Femur (tissue), 1 donor: ENCODE measurements at regions not wholly inside any gene's neighbourhood (a gene's known extent, or its start where the extent isn't known, plus 50 kb on each side); places are given as distances from the start of the nearest gene placed in this dataset.
"Not testable (repeated sequence)": the region's sequence is repeated elsewhere in the genome, so short reads cannot be mapped to it uniquely, and the experiment has no call there.

Experiments
- DNase-seq: peaks from one replicate; pipeline ENCODE4 v3.0.0-alpha.2; 2017

GRCh38 chr5:155786108-155786507, 540.9 kb upstream of the SGCD start:
- no peak for DNase-seq

DNA sequence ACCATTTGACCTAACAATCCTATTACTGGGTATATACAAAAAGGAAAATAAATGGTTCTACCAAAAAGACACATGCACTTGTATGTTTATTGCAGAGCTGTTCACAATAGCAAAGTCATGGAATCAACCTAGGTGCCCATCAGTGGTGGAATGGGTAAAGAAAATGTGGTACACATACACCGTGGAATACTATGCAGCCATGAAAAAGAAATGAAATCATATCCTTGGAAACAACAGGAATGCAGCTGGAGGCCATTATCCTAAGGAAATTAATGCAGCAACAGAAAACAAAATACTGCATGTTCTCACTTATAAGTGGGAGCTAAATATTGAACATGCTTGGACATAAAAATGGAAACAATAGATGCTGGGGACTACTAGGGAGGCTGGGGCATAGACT, 534.1 kb upstream of the SGCD start:
- DNase-seq, result no peak

DNA sequence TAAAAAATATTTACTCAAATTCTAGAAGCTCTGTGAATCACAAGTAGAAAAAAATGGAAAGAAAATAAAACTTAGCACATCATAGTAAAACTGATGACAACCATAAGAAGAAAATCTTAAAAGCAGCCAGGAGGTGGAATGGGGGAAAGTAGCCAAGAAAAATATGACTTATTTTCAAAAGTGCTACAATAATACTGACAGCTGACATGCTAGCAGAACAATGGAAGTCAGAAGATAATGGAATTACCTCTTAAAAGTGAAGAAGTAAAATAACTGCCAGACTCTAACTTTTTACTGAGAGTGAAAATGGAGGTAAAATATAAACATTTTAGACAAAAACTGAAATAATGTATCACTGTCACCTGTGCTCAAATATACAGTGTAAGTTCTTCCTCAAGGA, 532.2 kb upstream of the SGCD start:
- no peak for DNase-seq

GRCh38 chr5:155799308-155799707, 527.7 kb upstream of the SGCD start:
- DNase-seq, result no peak

DNA sequence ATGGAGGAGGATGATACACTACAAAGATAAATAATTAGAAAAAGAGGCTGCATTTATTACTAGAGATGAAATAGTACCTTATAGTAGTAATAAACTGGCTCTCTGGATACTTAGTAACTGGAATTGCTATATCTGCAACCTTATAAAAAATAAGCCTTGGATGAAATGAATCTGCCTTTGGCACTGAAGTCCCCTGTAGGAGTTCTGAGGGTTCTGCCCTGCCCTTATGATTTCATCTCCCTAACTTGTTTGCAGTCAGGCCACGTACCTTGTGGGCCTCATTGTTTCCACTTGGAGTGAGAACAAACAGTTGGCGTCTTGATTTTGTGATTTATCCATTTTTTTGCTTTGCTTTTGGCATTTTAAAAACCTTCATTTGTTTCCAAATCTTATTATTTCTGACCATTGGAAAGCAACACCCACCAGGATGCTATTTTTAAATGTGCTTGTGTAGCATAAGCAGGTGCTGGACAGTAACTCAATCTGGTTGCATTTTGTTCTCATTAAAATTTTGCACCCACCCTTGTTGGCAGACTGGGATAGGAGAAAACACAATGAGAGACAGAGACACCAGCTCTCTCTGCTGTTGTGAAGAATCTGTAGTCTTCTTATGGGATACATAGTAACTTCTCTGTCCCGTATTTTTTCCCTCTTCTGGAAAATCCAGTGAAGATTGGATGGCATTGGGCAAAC, 518.9 kb upstream of the SGCD start:
- DNase-seq, result no peak

- DNase-seq, result no peak
These were observed 511.7 kb upstream of the SGCD start for GRCh38 chr5:155815248-155815647.

DNA sequence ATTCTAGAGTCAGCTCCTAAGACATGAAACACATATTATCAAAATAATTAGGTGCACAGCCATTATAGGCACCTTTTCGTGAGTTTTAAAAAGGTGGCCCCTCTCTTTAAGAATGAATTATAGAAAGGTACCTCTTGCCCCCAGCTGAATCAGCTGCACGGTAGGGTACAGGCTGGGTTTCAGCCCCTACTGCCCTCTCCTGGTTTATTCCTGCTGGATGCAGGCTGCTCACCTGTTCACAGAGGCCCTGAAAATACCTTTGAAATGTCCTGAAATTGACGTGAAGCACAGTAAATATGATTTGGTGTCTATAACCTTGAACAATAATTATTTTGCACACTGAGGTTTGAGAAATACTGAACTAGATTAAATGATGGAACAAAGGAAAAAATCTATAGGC, 504.8 kb upstream of the SGCD start:
- no peak for DNase-seq

DNA sequence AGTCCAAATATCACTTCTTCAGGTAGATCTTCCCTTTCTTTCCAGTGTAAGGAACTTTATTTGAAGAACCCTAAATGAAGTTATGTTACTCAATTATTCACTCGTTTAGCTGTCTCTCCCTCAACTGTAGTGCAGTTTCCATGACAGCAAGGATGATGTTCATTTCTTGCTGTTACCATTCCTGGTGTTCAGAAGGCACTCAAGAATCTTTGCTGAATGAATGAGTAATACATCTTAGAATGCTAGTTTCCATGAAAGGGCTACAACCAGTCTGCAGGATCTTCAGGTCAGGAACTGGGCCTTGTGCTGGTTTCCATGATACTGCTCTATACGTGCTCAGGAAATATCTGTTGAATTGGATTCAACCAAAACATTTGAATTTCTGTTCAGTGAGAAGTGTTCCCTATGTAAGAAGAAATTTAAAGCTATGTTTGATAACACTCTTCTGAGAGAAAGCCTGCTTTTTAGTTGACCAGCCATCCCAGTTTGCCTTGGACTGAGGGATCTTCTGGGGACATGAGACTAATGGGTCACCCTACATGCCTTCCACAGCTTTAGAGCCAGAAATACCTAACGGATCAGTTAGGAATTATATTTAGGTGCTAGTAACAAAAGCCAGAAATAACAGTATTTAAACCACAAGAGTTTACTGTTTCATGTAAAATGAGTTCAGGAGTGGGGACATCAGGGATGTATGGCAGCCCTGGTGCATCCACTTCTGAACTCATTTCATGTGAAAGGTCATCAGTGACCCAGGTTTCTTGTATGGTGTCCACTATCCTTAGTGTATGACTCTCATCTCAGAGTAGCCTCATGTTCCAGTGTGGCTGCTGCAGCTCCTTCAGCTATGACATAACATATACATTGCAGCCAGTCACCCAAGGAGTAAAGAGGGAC, 500.1 kb upstream of the SGCD start:
- DNase-seq, result no peak

GRCh38 chr5:155827508-155827815, 499.5 kb upstream of the SGCD start:
- not testable (repeated sequence) for DNase-seq

GRCh38 chr5:155827949-155828348, 499.0 kb upstream of the SGCD start:
- DNase-seq, result no peak

DNA sequence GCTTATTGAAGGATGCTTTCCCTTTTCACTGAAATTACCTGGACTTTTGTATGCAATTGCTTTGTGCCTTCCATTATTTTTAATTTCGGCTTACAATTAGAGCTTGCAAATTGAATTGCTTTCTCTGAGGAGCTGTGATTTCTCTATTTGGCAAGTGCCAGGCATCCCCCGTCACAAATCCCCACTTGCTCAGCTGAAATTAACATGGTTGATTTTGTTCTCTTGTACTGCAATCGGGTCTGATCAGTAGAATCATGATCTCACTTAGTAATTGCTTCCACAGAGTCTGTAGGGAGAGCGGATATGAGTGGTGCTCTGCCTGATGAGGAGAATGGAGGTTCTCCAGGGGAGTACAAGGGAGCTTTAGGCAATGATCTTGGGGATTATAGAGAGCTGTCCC, 495.5 kb upstream of the SGCD start:
- no peak for DNase-seq

GRCh38 chr5:155833287-155833686, 493.7 kb upstream of the SGCD start:
- DNase-seq, result no peak

DNA sequence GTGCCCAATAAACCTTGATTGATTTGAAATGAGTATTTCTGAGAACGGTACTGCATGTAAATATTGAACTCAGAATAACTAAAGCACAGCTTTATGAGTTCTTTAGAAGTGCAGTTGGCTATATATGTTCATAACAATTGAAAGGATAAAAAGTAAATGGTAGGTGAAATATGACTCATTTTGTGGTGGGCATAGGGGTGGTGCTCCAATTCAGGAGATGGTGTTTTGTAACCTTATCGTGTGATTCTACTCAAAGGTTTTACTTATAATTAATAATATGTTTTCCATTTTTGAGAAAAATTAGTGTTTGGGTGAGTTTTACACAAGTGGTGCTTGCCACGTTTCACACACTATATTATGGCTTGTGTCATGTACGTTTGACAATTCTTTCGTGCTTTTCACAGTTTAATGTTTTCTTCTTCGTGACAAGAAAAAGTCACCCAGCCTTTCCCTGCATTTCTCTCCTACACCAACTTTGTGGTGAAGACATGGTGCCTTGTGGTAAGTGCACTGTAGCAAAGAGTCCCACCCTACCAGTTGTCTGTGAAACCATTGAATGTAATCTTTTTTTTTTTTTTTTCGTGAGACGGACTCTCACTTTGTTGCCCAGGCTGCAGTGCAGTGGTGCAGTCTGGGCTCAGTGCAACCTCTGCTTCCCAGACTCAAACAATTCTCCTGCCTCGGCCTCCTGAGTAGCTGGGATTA, 492.5 kb upstream of the SGCD start:
- no peak for DNase-seq

DNA sequence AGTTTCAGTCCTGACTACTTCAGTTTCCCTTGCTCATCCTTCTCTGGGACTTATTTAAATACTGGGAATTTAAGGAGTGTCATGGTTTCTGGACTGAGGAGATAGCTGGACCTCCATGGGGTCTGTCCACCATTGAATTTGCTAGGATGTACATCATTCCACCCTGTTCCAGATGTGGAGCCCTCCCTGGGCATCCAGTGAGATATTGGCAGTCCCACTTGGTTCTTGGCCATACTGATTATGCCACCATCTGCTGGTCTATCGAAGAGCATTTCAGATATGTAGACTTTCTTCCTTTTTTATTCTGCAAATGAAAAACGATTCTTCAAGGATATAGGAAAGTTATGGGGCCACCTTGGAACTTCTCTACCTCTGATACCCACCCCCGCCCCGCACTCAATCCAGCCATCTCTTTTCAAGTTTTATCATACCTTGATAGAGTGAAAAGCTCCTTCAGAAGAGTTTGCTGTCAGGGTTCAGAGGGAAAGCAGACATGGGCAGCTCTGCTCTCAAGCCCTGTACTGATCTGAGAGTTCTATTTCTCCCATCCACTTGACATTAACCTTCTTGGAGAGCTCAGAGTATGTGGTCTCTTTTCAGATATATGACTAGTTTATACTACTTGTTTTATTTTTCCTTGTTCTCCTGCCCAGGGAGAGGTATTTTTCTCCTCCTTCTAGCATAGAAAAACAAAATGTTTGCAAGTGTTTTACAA, 490.7 kb upstream of the SGCD start:
- DNase-seq, result no peak

GRCh38 chr5:155838394-155838793, 488.6 kb upstream of the SGCD start:
- DNase-seq, result no peak

- no peak for DNase-seq
These were observed 487.5 kb upstream of the SGCD start for GRCh38 chr5:155839251-155840037.

- no peak for DNase-seq
These were observed 482.4 kb upstream of the SGCD start for GRCh38 chr5:155844542-155844941.

DNA sequence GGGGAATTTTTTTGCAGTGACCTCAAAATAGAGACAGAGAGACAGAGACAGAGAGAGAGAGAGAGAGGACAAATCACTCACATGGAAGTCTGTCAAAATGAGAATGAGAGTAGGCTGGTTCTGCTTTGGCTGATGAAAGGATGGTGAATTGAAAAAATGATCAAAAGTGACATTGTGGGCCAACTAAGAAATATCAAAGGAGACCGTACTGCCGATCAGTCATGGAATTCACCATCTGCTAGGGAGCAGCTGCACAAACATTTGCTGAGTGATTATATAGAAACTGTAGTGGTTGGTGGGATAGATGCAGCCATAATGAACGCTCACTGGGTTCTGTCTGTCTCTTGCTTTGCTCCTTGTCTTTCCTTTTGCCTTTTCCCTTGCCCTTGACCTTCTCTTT, 476.6 kb upstream of the SGCD start:
- no peak for DNase-seq

- DNase-seq, result no peak
These were observed 460.0 kb upstream of the SGCD start for GRCh38 chr5:155866971-155867370.

GRCh38 chr5:155867522-155868088, 459.4 kb upstream of the SGCD start:
- DNase-seq, result no peak

- no peak for DNase-seq
These were observed 456.3 kb upstream of the SGCD start for GRCh38 chr5:155870636-155871035.

DNA sequence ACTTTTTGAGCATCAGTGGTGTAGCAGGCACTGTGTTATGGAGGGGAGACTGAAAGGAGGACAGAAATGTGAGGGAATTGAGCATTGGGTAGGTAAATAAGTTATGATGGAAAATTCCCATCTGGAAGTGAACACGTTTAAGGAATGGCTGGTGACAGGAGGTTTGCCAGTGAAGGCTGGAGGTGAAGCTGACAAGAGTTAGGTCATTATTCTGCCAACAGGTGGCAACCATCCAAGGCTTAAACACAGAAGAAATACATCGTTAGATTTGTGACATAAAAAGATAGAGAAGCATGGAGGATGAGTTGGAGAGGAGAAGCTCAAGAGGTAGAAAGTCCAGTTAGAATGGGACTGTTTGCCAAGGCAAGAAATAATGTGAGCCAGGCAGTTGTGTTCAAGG, 455.3 kb upstream of the SGCD start:
- DNase-seq, result no peak
